GM12878 (cell line): ENCODE measurements at regions not wholly inside any gene's neighbourhood (a gene's known extent, or its start where the extent isn't known, plus 50 kb on each side); places are given as distances from the start of the nearest gene placed in this dataset.
A peak's percentile ranks its signal among the peaks of the same experiment; 100 is the strongest.

Experiments
- BCL11A ChIP-seq: IDR thresholded peaks from 2 replicates; pipeline ENCODE4 v1.6.1; 2011; ENCODE audit warnings: low read depth, low read length
- CBFB ChIP-seq: IDR thresholded peaks from 2 replicates; pipeline ENCODE4 v1.6.1; 2016; ENCODE audit warnings: antibody characterized with exemption, low read depth
- EED ChIP-seq: sonication (generic); IDR thresholded peaks from 2 replicates; pipeline ENCODE4 v1.6.1; 2016; ENCODE audit warnings: antibody characterized with exemption, low read depth
- FOXK2 ChIP-seq: fragments of 450-650 bp; IDR thresholded peaks from 2 replicates; pipeline ENCODE4 v1.6.1; 2017; ENCODE audit warnings: mild to moderate bottlenecking, moderate library complexity
- JUND ChIP-seq: IDR thresholded peaks from 2 replicates; pipeline ENCODE4 v1.6.1; 2012; ENCODE audit warnings: low read depth, mild to moderate bottlenecking, low read length, improper control_type of control experiment, moderate library complexity
- KAT2A ChIP-seq: conservative IDR thresholded peaks from 2 replicates; pipeline ENCODE4 v1.6.1; 2011; ENCODE audit warnings: low read depth, low read length; ENCODE audit not compliant: control insufficient read depth
- NR2C2 ChIP-seq: IDR thresholded peaks from 2 replicates; pipeline ENCODE4 v1.6.1; 2011; ENCODE audit warnings: borderline replicate concordance, low read depth; ENCODE audit not compliant: control insufficient read depth, insufficient read length
- NRF1 ChIP-seq: conservative IDR thresholded peaks from 2 replicates; pipeline ENCODE4 v1.6.1; 2011; ENCODE audit warnings: mild to moderate bottlenecking, low read depth, low read length, improper control_type of control experiment
- POLR2AphosphoS2 ChIP-seq: IDR thresholded peaks from 2 replicates; pipeline ENCODE4 v1.6.1; 2011; ENCODE audit warnings: low read depth, mild to moderate bottlenecking, low read length, improper control_type of control experiment, moderate library complexity
- SMC3 ChIP-seq: IDR thresholded peaks from 2 replicates; pipeline ENCODE4 v1.6.1; 2011; ENCODE audit warnings: low read length, improper control_type of control experiment, borderline replicate concordance
- SUPT20H ChIP-seq: IDR thresholded peaks from 2 replicates; pipeline ENCODE4 v1.6.1; 2011; ENCODE audit warnings: low read depth, mild to moderate bottlenecking, low read length, moderate library complexity, borderline replicate concordance; ENCODE audit not compliant: control insufficient read depth
- TBL1XR1 ChIP-seq: IDR thresholded peaks from 2 replicates; pipeline ENCODE4 v1.6.1; 2012; ENCODE audit warnings: low read depth, low read length, improper control_type of control experiment
- TCF3 ChIP-seq: IDR thresholded peaks from 2 replicates; pipeline ENCODE4 v1.6.1; 2012; ENCODE audit warnings: low read depth, mild to moderate bottlenecking, low read length, borderline replicate concordance; ENCODE audit not compliant: insufficient read depth
- WRNIP1 ChIP-seq: IDR thresholded peaks from 2 replicates; pipeline ENCODE4 v1.6.1; 2011; ENCODE audit warnings: low read depth, low read length, improper control_type of control experiment, borderline replicate concordance
- ZNF207 ChIP-seq: fragments of 450-650 bp; IDR thresholded peaks from 2 replicates; pipeline ENCODE4 v1.6.1; 2014; ENCODE audit warnings: antibody characterized with exemption, mild to moderate bottlenecking, borderline replicate concordance
- ZNF384 ChIP-seq: IDR thresholded peaks from 2 replicates; pipeline ENCODE4 v1.6.1; 2012; ENCODE audit warnings: low read depth, mild to moderate bottlenecking, low read length, improper control_type of control experiment, borderline replicate concordance
- ZNF622 ChIP-seq: fragments of 450-650 bp; IDR thresholded peaks from 2 replicates; pipeline ENCODE4 v1.6.1; 2017; ENCODE audit warnings: mild to moderate bottlenecking, inconsistent platforms
- TF ChIP-seq, protein P1 (sequence below): IDR thresholded peaks from 2 replicates; pipeline ENCODE4 v1.6.1; 2011; ENCODE audit warnings: borderline replicate concordance, low read depth, mild to moderate bottlenecking, moderate library complexity, mixed read lengths, low read length; ENCODE audit not compliant: insufficient read depth; ENCODE audit errors: extremely low read length
- TF ChIP-seq, protein P2 (sequence below): IDR thresholded peaks from 2 replicates; pipeline ENCODE4 v1.6.1; 2012; ENCODE audit warnings: improper control_type of control experiment, low read depth, low read length; ENCODE audit not compliant: insufficient replicate concordance
- TF ChIP-seq, protein P3 (sequence below): fragments of 450-650 bp; conservative IDR thresholded peaks from 2 replicates; pipeline ENCODE4 v1.6.1; 2017; ENCODE audit warnings: mild to moderate bottlenecking, moderate library complexity

DNA sequence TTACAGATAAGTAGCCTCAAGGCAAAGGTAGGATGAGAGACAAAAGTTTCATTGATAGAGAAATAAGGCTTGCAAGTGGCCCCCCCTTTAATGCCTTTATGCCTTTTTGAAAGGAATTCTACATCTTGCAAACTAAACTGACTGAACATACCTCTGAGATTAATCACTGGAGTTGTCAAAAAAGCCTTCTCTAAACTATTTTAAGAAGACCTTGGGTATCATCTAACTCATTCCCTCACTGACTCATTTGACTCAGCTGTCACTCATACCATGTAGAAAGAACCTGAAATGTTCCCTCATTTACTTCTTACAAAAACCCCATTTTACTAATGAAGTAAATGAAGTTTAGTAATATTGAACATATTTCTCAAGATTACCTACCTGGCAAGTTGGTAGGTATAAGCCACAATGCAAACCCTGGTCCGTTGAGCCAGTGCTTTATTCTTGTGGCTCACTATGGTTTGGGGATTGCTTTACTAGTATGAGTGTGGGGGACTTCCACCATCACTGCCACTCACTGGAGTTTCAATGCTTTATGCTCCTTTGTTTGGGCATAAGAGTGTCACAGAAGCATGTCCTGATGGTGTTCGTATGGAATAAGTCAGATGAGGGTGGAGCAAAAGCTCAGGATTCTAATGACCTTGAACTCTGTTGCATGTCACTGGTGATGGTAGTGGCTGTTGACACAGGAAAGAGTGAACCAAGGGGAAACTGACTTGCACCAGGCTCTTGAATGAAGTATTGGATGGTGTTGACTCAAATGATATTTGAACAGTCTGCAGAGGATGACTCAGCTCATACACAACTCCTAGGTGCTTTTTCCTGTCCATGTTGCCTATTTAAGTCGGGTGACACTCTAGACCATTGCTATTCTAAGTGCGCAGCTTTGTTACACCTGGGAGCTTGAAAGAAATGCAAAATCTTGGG lies 305.5 kb upstream of the EMCN start (continued):
- TF ChIP-seq ZNF384 = no peak
- TF ChIP-seq BCL11A = peak; percentile 76
- TF ChIP-seq, protein P1, sequence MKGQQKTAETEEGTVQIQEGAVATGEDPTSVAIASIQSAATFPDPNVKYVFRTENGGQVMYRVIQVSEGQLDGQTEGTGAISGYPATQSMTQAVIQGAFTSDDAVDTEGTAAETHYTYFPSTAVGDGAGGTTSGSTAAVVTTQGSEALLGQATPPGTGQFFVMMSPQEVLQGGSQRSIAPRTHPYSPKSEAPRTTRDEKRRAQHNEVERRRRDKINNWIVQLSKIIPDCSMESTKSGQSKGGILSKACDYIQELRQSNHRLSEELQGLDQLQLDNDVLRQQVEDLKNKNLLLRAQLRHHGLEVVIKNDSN = no peak
- TF ChIP-seq, protein P2, sequence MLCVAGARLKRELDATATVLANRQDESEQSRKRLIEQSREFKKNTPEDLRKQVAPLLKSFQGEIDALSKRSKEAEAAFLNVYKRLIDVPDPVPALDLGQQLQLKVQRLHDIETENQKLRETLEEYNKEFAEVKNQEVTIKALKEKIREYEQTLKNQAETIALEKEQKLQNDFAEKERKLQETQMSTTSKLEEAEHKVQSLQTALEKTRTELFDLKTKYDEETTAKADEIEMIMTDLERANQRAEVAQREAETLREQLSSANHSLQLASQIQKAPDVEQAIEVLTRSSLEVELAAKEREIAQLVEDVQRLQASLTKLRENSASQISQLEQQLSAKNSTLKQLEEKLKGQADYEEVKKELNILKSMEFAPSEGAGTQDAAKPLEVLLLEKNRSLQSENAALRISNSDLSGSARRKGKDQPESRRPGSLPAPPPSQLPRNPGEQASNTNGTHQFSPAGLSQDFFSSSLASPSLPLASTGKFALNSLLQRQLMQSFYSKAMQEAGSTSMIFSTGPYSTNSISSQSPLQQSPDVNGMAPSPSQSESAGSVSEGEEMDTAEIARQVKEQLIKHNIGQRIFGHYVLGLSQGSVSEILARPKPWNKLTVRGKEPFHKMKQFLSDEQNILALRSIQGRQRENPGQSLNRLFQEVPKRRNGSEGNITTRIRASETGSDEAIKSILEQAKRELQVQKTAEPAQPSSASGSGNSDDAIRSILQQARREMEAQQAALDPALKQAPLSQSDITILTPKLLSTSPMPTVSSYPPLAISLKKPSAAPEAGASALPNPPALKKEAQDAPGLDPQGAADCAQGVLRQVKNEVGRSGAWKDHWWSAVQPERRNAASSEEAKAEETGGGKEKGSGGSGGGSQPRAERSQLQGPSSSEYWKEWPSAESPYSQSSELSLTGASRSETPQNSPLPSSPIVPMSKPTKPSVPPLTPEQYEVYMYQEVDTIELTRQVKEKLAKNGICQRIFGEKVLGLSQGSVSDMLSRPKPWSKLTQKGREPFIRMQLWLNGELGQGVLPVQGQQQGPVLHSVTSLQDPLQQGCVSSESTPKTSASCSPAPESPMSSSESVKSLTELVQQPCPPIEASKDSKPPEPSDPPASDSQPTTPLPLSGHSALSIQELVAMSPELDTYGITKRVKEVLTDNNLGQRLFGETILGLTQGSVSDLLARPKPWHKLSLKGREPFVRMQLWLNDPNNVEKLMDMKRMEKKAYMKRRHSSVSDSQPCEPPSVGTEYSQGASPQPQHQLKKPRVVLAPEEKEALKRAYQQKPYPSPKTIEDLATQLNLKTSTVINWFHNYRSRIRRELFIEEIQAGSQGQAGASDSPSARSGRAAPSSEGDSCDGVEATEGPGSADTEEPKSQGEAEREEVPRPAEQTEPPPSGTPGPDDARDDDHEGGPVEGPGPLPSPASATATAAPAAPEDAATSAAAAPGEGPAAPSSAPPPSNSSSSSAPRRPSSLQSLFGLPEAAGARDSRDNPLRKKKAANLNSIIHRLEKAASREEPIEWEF = no peak
- no peak for TF ChIP-seq POLR2AphosphoS2
- no peak for TF ChIP-seq WRNIP1
- TF ChIP-seq ZNF622 = no peak
- TF ChIP-seq EED = peak; percentile 95
- TF ChIP-seq TCF3 = no peak
- TF ChIP-seq TBL1XR1 = peak; percentile 22; the same call in 1 of the 2 replicates
- peak; percentile 65; the same call in 1 of the 2 replicates for TF ChIP-seq CBFB
- no peak for TF ChIP-seq SMC3
- TF ChIP-seq NRF1 = no peak
- TF ChIP-seq ZNF207 = no peak
- no peak for TF ChIP-seq NR2C2
- no peak for TF ChIP-seq SUPT20H
- no peak for TF ChIP-seq JUND
- TF ChIP-seq FOXK2 = no peak
- TF ChIP-seq, protein P3, sequence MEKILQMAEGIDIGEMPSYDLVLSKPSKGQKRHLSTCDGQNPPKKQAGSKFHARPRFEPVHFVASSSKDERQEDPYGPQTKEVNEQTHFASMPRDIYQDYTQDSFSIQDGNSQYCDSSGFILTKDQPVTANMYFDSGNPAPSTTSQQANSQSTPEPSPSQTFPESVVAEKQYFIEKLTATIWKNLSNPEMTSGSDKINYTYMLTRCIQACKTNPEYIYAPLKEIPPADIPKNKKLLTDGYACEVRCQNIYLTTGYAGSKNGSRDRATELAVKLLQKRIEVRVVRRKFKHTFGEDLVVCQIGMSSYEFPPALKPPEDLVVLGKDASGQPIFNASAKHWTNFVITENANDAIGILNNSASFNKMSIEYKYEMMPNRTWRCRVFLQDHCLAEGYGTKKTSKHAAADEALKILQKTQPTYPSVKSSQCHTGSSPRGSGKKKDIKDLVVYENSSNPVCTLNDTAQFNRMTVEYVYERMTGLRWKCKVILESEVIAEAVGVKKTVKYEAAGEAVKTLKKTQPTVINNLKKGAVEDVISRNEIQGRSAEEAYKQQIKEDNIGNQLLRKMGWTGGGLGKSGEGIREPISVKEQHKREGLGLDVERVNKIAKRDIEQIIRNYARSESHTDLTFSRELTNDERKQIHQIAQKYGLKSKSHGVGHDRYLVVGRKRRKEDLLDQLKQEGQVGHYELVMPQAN = no peak
- TF ChIP-seq KAT2A = no peak
